AG08395 (cell line): ENCODE measurements at regions not wholly inside any gene's neighbourhood (a gene's known extent, or its start where the extent isn't known, plus 50 kb on each side); places are given as distances from the start of the nearest gene placed in this dataset.
"Not testable (repeated sequence)": the region's sequence is repeated elsewhere in the genome, so short reads cannot be mapped to it uniquely, and the experiment has no call there.

Source experiments
- DNase-seq: peaks from one replicate; pipeline ENCODE4 v3.0.0; 2012; ENCODE audit warnings: mixed read lengths, low spot score

DNA sequence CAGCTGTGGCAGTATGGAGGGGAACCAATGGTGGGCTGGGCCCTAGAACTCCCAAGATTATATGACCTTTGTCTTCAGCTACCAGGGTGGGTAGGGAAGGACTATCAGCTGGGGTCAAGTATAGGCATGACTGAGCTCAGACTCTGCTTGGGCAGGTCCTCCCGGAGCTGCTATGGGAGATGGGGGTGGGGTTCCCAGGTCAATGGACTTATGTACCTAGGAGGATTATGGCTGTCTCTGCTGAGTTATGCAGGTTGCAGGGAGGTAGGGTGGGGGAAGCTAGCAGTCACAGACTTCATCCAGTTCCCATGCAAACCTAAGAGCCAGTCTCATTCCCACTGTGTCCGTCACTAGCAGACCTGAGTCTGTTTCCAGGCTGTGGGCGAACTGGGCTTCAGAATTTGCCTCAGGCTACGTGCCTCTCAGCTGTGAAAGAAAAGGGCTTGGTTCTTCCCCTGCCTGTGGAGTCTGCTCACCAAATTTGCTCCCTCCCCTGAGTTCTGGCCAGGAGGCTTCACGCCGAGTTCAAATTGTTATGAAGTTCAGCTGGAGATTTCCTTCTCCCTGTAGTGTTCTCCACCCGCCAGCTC lies 985.8 kb upstream of the NRXN1 start:
- DNase-seq = no peak

DNA sequence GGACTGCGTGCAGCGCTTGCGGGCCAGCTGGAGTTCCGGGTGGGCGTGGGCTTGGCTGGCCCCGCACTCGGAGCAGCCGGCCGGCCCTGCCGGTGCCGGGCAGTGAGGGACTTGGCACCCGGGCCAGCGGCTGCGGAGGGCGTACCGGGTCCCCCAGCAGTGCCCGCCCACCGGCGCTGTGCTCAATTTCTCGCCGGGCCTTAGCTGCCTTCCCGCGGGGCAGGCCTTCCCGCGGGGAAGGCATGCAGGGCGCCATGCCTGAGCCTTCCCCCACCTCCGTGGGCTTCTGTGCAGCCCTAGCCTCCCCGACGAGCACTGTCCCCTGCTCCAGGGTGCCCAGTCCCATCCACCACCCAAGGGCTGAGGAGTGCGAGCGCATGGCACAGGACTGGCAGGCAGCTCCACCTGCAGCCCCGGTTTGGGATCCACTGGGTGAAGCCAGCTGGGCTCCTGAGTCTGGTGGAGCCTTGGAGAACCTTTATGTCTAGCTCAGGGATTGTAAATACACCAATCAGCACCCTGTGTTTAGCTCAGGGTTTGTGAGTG lies 975.0 kb upstream of the NRXN1 start:
- not testable (repeated sequence) for DNase-seq

DNA sequence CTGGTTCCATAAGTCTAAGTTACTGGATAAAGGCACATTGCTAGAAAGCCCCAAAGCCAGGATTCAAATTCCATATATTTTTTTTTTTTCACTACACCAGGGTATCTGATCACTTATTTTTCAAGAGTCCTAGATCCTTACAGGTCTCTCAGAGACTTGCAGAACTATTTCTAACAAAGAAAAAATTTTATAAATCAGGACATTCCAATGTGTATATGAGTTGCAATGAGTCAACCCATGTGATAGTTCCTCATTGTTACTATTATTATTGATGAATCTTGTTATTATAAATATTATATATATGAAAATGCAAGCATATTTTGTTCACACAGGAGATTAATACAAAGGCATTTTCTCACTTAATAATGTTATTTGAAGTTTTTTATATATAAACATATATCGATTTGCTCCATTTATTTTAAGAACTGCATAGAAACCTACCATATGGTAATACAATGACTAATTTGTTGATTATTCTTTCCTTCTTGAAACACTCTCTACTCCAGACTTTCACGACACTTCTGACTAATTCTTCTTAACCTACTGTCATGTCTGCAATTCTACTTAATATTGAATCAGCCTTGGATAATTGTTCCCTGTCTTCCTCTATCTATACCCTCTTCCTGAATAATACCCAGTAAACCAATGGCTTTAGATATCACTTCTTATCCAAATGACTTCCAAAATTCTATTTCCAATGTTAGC lies 968.4 kb upstream of the NRXN1 start:
- DNase-seq = no peak

DNA sequence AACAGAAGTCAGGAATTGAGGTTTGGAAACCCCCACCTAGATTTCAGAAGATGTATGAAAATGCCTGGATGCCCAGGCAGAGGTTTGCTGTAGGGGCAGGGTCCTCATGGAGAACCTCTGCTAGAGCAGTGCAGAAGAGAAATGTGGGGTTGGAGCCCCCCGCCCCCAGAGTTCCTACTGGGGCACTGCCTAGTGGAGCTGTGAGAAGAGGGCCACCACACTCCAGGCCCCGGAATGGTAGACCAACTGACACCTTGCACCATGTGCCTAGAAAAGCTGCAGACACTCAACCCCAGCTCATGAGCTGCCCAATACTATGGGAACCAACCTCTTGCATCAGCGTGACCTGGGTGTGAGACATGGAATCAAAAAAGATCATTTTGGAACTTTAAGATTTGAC lies 967.0 kb upstream of the NRXN1 start:
- no peak for DNase-seq

DNA sequence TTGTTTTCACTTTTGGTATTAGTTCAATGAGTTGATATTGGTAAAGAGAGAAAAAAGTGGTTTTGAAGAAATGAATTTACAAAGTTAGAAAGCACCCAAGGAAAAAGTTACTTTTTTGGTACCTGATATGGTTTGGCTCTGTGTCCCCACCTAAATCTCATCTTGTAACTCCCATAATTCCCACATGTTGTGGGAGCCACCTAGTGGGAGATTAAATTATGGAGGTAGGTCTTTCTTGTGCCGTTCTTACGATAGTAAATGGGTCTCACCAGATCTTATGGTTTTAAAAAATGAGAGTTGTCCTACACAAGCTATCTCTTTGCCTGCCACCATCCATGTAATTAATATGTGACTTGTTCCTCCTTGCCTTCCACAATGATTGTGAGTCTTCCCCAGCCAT lies 965.6 kb upstream of the NRXN1 start:
- DNase-seq = no peak

DNA sequence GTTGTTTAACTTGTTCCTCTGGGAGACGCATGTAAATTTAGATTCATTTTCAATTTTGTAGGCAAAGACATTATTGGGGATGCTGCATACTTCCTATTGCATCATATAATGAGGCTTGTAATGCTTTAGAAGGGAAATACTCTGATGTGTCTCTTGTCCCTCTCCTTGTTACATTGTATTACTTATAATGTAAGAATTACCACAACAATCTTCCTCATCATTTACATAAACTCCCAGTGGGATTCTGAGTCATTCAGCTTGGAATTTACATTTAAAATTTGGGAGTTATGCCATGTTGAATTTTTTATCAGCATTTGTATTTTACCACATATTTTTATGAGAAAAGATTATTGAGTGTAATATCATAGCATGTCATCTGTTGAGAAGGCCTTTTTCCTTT lies 963.4 kb upstream of the NRXN1 start:
- no peak for DNase-seq

DNA sequence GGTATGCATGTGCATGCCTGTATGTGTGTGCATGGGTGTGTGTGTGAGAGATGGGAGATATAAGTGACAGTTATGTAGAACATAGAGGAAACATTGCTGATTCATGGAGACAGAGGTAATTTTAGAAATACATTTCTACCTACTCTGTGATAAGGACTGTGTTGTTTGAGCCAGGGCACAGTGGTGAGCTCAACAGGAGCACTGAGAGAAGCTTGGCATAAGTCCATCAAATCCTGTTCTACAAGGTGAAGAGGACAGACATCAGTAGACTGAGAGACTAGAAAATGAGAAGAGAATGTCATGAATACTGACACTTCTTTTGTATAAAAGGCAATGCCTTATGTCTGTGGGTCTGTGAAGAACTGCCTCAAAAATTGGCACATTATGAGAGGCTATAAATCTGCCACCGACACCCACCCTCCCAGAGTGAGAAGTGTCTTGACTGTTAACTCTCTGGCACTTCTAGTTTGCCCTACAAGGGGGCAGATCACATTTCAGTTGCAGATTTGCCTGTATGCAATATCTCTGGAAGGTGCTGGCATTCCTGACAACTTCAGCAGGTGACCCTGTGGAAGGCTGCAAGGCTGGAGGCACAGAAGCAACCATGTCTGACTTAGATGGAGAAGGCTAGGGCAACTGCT lies 962.3 kb upstream of the NRXN1 start:
- no peak for DNase-seq

DNA sequence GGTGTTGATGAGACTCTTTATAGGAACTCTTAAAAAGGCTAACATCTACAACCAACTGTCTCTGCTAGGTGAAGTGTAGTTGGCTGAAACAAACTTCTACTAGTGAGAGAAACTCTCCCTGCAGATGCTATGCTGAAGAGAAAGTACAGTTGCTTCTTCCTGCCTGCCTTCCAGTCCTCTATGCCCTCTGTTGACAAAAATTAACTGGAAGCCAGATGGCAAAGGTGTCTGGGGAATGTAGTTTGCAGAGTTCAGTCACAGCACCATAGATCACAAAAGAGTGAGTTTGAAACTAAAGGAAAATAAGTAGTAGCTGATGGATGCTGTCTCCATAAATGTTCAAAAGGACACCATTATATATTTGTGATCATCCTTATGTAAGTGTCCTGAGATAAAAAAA lies 958.8 kb upstream of the NRXN1 start:
- DNase-seq = no peak

DNA sequence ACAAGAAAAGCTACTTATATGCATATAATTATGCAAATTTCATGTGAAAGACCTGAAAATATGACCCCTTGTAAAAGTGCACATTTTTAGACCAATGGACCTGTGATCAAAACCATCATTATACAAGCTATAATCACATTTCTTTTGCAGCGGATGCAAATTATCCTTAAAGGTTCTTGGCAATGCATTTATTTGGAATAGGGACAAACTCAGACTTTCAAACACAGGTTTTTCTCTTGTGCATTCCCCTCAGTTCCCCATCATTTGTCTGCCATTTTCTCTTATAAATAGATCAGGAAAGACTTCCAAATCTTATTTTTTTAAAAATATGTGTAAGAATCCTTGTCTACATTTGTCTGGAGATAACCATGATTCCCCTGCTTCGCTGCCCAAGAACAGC lies 954.2 kb upstream of the NRXN1 start:
- DNase-seq = no peak

DNA sequence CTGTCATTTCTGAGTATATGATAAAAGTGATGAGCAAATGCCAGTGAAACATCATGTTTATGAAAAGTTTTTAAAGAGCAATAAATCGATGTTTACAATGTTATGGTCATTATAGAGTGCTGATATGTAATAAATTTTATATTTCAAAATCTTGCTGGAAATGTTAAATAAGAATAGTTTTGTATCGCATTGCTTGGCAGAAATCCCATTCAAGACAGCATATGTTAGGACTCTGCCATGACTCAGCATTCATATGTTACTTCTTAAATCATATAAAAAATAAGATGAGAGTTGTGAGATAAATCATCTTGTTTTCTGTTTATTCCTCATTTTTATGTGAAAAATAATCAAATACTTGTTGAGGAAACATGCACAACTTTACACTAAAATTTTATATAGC lies 949.9 kb upstream of the NRXN1 start:
- no peak for DNase-seq

DNA sequence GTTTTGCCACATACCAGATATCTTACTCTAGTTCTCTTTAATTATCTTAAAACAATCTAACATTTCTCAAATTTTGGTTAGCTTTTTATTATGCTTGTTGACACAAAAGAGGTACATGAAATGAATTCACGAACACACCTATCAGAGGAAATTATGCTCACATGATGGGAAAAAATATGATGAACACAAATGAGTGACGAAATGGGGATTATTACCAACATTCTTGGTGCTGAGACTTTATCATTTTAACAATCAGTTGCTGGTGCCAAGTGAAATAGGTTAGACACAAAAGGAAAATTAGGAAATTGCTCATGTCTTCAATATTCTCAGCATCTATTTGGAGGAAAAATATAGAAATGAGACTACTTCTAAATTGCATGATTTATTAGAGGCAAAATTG lies 944.7 kb upstream of the NRXN1 start:
- DNase-seq = no peak

DNA sequence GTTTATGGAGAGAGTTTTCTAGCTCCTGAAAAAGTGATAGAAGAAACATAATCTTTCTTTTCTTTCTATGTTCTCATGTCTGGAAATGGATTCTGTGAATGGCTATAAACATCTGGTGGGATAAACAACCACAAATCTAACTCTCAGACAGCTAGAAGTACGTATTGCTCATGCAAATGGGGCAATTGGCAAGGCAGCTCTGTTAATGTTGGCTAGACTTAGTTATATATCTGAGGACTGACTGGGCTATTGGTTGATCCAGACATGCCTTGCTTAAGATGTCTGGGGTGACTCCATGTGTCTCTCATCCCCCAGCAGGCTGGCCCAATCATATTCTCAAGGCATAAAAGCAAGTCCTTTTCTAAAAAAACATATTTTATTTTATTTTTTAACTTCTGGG lies 939.2 kb upstream of the NRXN1 start:
- DNase-seq = no peak

DNA sequence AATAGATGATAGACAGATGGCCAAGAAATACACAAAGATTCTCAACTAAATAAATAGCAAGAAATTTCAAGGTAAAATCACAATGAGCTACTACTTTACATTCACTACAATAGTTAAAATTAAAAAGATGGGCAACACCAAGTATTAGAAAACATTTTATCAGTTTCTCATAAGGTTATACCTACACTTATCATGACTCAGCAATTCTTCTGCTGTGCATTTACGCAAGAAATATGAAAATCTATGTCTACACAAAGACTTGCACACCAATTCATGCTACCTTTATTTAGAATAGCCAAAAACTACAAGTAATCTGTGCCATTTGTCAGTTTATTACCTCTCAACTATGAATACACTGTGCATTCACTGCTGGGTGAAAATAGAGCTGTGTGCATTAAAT lies 937.4 kb upstream of the NRXN1 start:
- DNase-seq = no peak

DNA sequence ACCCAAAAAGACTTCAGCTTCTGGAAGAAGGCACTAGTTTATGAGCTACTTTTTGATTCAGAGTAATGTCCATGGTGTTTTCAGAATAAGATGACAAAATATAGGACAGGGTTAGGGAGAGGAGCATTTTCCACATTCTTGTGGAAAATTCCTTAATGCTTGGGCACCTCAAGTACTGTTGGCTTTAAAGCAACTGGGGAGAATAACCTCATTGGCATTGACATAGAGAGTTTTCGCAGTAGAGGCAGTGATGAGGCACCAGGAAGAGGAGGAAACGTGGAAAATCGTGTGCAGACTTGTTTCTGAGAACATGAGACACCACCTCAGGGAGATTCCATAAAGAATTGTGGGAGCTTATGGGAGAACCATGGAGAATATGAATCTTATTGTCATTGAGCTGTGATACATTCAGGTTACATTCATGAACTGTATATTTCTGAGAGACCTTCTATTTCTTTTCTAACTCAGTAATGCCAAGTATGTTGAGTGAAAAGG lies 929.0 kb upstream of the NRXN1 start:
- no peak for DNase-seq

DNA sequence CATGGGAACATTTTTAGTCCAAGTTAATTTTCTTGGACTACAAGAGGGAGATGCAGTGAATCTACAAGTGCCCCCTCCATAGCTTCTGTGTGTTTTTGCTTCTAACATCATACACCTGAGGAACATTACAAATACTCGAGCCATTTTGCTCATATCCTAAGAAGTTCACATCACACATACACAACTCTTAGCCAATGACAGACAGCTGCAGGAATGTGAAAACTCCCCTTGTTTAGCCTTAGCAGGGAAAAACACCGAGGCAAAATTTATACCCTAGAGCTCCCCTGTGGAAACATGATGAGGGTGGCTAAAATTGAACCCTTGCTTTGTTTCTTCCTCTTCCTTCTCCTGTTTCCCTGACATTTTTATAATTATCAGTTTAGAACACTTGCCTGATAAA lies 928.3 kb upstream of the NRXN1 start:
- no peak for DNase-seq

DNA sequence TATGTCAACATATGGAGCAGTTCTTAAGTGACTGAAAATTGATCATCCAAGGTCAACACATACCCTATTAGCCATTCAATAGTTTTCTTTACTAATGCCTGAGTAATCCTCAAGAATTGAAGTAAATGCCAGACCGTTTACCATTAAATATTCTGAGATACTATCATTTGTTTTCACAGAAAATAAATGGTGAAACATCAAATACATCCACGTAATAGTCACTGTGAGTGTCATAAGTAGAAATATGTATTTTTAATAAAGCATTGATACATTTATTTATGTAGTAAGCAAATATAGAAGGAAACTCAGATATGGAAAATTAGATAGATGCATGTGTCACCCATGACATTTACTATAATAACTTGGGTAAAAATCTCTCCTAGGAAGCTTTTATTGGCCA lies 927.8 kb upstream of the NRXN1 start:
- DNase-seq = no peak

DNA sequence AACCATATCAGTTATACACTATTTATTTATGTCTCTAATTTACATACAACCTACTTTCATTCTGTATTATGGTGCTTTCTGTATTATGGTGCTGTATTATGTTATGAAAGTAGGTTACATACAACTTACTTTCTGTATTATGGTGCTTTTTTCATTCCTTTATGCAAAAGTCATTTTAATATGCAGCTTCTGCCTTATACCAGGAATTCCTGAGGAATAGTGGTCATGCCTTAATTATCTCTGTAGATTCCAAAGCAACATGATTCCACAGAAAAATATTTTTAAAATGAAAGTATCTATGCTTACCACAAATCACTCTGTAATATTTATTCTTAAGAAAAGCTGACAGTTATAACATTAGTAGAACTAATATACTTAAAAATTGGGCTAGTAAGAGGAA lies 922.0 kb upstream of the NRXN1 start:
- no peak for DNase-seq

DNA sequence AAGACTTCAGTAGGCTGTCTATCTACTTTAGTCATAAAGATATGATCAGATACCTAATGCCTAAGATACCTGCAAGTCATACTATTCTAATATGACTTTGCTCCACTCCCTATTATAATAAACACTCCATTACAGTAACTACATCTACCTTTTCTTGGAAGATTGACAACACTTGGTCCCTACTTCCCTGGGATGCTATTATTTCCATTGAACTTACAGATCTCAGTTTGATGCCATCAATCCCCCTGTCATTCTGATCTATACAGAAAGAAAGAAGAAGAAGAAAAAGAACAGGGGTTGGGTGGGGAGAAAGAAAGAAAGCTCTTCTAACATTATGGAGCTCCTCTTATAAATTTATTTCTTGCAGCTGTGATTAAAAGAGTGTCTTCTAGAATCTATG lies 889.1 kb upstream of the NRXN1 start:
- no peak for DNase-seq

DNA sequence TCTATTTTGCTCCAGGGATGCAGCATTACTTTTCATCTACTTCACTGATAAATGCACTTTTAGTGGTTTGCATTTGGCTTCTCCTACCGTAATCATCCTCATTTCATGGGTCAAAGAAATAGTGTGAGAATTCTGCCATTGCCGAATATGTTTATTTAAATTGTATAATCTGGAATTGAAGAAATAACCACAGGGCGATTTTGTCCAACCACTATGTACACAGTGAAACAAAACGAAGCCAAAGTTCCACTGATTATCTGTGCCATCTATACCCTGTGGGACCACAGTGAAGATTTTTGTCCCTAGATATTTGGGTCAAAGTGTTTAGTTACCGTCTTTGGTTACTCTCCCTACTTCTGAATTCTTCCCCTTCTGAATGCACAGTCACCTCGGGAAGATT lies 888.6 kb upstream of the NRXN1 start:
- DNase-seq = no peak

DNA sequence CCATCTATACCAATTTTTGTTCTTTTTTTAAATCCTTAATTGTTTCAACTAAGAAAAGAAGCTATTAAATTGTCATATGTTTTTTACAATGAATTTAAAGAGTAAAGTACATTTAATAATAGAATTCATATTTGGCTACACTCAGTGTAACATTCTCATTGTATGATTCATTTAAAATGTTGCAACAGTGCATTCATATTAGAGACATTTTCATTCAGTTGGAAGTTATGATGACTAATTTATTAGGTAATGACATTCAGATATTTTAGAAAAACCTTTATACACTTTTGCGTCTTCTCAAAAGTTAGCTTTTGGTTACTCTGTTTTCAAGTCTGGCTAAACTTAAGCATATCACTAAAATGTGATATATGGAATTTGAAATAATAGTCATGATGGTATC lies 887.5 kb upstream of the NRXN1 start:
- DNase-seq = no peak

DNA sequence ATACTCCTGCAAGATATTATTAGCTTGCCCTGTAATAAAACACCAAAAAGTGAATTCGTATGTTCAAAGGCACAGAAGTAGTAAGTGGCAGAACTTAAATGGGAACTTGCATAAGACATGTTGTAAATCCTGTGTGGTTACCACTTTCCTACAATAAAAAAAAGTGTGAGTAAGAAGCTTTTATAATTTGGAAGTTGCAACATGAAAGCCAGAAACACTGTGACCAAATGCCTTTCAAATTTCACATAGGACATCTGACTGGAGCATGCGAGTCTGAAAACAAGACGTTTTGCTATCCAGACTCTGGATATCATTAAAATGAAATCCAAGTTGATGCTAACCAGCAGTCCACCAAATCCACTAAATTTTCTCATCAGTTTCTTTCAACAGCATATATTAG lies 886.2 kb upstream of the NRXN1 start:
- DNase-seq = no peak

DNA sequence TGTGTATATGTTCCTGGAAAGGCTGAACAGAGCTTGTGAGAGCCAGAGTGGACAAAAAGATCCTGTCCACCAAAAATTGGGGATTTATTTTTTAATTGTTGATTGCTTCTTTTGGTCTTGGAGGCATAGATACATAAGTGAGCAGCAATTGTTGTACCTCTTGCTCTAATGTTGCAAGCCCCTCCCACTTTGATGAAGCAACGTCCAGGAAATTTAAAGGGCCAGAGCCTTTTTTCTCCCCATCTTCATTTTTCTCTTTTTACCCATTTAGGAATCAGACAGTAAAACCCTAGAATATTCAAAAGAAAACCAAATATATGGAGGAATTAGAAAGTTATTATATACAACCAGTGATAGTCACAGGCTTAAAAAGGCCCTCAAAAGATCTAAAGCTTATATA lies 871.8 kb upstream of the NRXN1 start:
- no peak for DNase-seq

DNA sequence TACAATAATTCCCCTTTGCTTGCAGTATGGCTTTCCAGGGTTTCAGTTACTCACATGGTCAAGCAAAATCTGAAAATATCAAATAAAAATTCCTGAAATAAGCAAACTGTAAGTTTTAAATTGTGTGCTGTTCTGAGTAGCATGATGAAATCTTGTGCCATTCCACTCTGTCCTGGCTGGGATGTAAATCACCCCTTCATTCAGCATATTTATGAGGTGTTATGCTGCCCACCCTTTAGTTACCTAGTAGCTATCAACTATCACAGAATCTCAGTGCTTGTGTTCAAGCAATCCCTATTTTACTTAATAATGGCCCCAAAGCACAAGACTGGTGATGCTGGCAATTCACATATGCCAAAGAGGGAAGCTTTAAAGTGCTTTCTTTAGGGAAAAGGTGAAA lies 867.7 kb upstream of the NRXN1 start:
- no peak for DNase-seq
